GM18909 (cell line): ENCODE measurements at regions not wholly inside any gene's neighbourhood (a gene's known extent, or its start where the extent isn't known, plus 50 kb on each side); places are given as distances from the start of the nearest gene placed in this dataset.
A peak's percentile ranks its signal among the peaks of the same experiment; 100 is the strongest.

Experiments used
- ATAC-seq: cut with Tn5 transposase; IDR thresholded peaks from one replicate; pipeline ENCODE4 v1.9.1; 2021; ENCODE audit warnings: mild to moderate bottlenecking; ENCODE audit not compliant: unreplicated experiment, poor library complexity

DNA sequence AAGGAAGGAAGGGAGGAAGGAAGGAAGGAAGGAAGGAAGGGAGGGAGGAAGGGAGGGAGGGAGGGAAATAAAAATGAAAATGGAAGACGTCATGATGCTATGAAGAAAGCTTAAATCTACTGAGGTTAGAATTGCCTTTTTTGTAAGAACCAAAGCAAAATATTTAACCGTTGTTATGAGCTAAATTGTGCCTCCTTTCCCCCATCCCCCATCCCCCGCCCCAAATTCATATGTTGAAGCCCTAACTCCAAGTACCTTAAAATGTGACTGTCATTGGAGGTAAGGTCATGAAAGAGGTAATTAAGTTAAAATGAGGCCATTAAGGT, 80.1 kb upstream of the CXADR start:
- no peak for ATAC-seq

DNA sequence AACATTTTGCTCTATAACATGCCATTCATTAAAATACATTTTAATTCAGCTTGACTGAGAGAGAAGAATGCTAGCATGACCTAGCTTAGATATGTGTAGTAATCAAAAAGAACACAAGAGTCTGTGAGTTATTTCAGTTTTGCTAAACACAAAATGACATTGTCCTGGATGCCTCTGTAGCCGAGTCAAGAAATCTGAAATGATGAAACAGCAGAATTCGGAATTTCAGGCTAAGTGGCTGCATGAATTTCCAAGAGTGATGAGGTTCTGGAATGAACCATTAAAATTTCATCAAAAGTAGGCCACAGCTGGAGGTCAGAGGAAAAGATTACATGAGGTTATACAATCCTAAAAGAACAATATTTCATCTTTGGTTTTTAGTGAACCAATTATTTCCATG, 79.1 kb upstream of the CXADR start:
- no peak for ATAC-seq

DNA sequence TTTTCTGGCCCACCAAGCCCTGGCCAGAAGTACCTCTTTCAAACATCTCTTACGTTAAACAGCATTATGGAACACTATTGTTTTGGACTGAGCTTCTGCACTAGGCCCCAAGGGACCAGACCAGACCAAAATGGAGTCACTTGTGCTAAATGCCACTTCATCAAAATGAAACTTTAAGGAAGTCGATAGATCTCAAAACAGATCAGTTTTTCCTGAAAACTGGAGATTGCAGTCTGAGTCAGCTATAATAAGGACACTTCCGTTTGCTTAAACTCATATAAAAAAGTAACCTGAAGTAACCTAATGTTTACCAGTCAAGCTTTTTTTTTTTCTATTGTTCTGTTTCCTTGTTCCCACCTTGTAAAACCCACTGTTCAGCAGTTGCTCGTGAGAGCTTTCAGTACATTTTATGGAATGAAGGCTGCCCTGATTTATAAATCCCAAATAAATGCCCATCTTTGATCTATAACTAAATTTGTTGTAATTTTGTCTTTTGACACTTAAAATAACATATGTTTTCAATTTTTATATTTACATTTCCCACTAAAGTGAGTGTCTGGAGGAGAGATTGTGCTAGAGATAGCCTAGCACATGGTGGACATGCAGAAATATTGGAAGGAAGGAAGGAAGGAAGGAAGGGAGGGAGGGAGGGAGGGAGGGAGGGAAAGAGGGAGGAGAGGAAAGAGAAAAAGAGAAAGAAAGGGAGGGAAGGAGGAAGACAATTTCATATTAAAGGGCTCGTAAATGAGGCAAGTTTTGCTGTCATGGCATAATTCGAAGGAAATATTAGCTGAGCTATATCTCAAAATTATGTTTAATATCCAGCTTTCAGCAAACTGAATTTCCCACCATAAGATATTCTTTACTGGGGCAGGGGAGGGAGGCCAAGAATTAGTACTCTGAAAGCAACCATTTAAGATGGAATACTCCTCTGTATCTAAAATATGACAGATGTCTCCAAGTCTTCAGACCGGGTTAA, 77.0 kb upstream of the CXADR start:
- ATAC-seq: no peak

DNA sequence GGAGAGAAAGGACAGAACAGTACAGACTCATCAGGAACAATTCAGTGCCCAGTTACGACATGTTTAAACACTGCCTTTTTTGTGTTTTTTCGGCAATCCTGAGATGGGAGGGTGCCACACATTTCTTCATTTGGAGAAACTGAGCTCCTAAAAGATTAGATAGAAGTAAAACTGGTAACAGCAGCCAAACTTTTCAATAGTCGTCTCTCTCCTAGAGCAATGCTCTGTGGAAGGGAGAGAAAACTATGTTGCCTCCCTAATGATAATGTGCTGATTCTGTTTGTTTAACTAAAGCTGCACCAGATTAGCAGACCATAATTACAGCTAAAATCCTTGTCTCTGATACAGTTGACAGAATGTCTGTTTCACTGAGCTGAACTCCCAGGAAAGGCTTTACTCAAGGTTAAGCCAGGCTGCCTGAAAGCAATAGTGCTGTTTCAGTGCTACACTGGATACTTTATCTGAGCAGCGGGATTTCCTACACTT, 76.2 kb upstream of the CXADR start:
- no peak for ATAC-seq

DNA sequence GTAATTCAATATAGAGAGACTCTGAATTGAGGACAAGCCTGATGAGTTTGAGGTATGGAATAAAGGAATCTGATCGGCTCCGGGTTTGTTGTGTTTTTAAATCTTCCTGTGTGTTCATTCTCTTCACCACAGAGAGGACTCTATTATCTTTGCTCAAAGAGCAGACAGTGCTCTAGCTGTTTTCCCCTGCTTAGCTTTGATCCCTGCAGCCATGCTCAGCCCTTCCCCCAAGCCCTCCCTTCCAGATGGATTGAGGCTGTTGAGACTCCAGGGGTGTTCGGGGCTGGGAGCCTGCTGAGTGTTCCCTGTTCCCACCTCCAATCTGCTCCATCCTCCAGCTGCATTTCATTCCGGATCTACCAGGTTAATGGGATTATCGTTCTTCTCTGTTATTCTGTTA, 74.2 kb upstream of the CXADR start:
- ATAC-seq: no peak

DNA sequence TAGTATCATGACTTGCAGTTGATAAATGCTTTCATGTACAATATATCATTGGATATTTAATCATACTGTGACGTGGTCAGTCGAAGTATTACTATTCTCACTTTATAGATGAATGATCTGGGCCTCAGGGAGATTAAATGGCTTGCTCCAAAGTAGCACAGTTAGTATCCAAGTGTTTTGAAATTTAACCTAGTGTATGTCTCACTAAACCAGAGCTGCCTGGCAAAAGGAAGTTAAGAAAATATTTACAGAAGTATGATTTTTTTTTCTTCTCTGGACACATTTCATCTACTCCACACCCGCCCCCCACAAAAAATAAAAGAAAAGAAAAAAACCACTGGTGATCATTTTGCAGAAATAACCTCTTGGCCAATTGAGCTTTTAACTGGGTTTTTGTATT, 71.9 kb upstream of the CXADR start:
- no peak for ATAC-seq

DNA sequence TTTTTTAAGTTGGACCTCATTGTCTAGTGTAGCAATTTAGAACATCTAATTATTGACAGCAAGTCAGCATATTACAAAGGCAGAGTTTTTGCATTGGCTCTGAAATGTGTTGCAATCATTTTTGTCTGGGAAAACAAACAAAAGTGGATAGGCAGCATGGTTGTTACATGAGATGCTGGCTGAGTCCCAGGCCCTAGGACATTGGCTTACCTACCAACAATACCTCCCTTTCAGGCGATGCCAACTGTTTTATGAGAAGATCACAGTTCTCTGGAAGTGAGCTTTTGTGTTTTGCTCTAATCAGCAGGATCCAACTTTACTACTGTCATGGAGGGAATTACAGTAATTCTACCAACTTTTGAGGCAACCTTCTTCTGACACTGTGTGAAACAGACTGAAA, 71.5 kb upstream of the CXADR start:
- ATAC-seq: no peak

DNA sequence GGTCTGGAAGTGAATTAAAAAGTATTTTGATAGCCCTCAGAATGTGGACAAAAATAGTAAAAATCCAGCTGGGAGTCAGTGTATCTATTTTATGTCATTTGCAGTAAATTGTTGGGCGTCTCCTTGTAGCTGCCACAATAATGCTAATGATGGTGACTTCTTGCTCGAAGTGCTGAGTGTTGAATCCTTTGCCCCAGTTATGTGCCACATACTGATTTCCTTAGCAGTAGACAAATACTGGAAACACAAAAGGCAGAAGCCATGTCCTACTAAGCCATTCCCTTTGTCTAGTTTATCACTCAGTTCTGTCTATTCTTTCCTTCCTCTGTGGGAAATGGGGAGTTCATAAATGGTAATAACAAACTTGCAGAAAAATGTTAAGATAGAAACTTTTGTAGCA, 70.7 kb upstream of the CXADR start:
- ATAC-seq: no peak

DNA sequence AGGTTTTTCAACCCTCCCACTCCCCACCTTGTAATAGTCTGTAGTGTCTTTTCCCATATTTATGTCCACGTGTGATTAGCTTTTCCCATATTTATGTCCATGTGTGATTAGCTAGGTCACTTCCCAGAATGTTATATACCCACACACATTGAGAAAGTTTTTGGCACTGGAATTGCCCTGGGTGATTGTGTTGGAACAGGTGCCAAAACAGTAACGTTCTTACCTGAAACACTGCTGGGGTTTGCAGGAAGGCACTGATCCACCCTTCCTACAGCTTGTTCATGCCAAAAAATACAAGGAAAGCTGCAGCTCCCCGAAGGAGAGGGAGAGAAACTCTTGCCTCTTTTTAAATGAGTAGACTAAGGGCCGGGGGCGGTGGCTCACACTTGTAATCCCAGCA, 68.0 kb upstream of the CXADR start:
- ATAC-seq: no peak

DNA sequence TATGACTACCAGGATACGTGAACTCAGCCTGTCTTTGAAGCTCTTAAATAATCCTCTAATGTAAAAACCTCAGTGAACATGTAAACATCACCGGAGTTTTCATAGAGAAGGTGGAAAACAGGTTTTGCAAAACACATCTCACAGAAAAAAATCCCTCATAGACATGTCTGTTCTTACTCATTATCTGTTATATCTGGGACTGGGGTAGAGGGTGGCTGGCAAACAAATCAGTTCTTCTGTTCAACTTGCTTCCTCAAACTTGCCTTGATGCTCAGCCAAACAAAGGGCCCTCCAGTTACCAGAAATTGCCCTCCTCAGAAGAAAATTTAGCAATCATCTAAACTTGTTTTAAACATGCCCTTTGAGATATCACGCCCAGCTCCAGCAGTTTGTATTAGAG, 66.1 kb upstream of the CXADR start:
- no peak for ATAC-seq

DNA sequence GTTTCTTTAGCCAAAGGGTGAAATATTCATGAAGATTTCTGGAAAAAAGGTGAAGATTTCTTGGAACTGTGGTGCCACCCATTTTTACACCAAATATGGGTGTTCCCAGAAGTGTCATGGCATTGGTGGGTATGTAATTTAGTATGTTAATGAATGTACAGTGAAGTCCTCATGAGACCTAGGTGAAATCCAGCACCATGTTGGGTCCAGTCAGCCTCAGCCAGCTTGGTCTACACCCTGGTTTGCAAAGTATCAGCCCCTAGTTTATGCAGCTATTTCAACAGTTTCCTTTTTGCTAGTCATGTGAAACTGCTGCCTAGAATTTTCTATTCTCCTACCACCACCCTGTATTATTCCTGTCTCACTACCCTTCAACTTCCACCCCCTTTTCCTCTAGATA, 63.1 kb upstream of the CXADR start:
- ATAC-seq: no peak

DNA sequence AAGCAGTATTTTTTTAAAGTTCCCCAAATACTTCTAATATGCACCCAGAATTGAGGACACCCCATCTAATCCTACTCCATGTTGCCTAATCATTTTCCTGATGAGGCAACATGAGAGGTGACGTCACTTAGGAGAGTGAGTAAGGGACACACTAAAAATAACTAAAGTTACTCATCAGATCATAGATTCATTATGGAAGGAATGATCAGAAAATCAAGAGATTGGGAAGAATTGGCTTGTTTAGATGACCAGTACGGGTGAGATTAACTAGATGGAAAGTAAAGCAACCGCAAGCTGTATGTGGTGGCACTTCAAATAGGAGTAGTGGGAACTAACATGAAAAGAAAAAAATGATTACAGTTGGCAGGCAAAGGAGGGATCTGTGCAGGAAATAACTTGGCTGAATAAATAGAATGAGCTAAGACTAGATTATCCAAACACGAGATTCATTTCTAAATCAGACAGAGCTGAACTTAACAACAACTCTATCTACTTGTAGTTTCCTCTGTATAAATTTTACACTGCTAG, 61.4 kb upstream of the CXADR start:
- no peak for ATAC-seq

DNA sequence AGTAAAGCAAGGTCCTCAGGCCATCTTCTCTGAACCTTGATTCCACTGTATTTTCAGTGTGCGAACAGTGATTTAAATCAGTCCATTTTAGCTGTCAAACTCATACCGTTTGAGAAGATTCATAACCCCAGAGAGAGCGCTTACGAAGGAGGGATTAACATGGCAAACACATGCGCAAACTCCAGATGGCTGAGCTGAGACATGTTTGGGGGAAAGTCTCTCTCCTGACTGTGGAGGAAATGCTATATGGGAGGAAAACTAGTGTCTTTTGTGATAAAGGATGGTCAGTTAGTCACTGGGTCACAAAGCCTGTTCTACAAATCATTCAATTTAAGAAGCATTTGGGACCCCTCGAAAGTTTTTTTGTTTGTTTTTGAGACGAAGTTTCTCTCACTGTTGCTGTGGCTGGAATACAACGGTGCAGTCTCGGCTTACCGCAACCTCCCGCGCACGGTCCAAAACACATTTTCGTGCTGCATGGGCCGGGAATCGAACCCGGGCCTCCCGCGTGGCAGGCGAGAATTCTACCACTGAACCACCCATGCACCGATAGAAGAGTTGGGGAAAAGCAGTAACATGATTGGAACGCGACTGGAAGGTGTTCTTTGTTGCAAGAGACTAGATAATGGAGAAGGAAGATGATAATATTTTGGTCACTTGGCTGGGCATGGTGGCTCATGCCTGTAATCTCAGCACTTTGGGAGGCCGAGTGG, 58.4 kb upstream of the CXADR start:
- peak; percentile 82 for ATAC-seq

DNA sequence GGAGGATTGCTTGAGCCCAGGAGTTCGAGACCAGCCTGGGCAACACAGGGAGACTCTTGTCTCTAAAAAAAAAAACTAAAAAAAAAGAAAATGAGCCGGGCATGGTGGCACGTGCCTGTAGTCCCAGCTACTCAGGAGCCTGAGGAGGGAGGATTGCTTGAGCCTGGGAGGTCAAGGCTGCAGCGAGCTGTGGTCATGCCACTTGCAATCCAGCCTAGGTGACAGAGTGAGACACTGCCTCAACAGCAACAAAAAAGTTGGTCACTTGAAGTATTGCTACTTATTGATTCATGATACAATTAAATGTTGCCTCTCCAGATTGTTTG, 57.9 kb upstream of the CXADR start:
- ATAC-seq: no peak

DNA sequence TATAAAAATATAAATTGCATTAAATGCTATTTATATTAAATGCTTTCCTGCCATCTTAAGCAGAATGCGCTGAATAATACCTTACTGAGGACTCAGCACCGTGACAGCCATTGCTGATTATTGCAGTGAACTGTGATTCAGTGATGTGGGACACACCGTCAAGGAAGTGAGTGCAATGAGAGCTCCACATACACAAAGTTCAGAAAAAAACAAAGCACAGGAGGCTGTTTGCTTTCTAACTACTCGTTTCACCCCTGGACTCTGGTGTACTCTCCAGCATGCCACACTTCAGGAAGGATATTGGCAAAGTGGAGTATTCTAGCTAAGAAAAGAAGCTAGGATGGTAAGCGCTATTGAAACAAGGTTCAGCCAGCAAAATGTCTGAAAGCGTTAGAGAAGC, 57.4 kb upstream of the CXADR start:
- ATAC-seq: no peak

DNA sequence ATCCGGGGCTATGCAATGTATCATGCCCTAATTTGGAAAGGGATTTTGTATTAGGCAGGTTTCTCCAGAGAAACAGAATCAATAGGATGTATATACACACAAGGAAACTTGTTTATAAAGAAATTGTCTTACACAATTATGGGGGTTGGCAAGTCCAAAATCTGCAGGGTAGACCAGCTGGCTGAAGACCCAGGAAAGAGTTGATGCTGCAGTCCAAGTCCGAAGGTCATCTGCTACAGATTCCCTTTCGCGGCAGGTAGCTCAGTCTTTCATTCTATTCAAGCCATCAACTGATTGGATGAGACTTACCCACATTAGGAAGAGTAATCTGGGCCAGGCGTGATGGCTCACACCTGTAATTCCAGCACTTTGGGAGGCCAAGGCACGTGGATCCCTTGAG, 54.6 kb upstream of the CXADR start:
- ATAC-seq: no peak

DNA sequence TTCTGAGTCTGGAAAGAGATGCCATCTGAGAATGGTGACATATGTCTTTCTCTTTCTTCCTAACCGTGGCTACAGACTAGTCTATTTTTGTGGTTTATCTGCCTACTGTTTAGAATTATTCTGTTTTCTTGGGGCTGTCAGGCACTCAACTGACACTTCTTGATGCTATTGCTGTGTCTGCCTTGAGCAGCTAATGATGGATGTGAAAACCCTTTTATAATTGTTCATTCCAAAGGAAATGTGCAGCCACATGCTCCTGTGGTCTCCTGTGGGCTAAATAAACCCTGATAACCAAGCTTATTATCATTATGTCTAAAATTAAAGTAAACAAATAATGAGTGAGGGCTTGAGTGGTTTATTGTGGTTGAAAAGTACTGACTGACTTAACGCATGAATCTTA, 52.7 kb upstream of the CXADR start:
- ATAC-seq: no peak

DNA sequence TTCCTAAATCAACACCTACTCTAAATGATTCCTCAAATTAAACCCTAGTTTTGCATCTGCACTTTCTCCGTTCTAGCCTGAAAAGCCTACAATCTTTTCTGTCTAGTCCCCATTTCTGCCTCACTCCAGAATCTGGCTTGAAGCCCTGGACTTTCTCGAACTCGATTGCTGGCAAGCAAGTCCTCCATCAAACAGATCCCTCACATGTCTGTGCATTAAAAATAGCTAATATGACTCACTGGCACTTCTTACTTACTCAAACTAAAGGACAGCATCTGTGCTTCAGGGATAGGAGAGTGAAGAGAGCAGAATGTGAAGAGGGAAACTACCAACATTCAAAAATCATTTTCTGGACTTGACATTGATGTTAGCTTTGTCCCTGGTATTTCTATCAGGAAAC, 51.8 kb upstream of the CXADR start:
- no peak for ATAC-seq

DNA sequence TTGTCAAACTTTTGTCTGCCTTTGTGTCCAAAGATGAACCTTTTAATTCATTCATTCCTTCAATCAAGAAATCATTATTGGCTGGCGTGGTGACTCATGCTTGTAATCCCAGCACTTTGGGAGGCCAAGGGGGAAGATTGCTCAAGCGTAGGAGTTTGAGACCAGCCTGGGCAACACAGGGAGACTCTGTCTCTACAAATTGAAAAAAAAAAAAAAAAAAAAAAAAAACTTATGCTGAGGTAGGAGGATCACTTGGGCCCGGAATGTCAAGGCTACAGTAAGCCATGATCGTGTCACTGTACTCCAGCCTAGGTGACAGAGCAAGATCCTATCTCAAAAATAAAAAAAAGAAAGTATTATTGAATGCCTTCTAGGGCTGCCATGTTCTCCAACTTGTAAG, 51.3 kb upstream of the CXADR start:
- ATAC-seq: no peak

DNA sequence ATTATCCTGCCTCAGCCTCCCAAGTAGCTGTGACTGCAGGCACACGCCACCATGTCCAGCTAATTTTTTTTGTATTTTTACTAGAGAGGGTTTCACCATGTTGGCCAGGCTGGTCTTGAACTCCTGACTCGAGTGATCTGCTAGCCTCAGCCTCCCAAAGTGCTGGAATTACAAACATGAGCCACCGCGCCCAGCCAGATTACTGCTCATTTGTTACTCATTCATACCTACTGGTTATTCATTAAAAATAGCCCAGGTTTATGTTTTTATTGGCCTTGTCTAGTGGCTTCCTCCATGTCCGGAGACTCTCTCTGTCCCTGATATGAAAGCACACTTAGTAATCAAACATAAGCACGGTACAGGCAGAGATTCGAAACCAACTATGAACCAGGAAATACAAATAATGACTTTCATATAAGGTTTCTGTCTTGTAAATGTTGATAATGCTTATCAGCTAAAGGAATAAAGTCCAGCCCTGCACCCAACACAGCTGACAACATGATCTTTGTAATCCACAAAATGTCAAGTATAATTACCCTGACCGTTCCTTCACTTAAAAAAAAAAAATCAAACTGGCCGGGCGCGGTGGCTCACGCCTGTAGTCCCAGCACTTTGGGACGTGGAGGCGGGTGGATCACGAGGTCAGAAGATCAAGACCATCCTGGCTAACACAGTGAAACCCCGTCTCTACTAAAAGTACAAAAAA, 50.4 kb upstream of the CXADR start:
- no peak for ATAC-seq
